K562 (cell line): ENCODE measurements at regions not wholly inside any gene's neighbourhood (a gene's known extent, or its start where the extent isn't known, plus 50 kb on each side); places are given as distances from the start of the nearest gene placed in this dataset.

Source experiments
- GTF2A2 ChIP-seq: IDR thresholded peaks from 2 replicates; pipeline ENCODE4 v1.6.1; 2016; ENCODE audit warnings: mild to moderate bottlenecking, missing genetic modification characterization, missing compliant biosample characterization
- RBM34 ChIP-seq: fragments of 200-400 bp; formaldehyde crosslinking; IDR thresholded peaks from 2 replicates; pipeline ENCODE4 v1.6.1; 2018; ENCODE audit warnings: low read length, borderline replicate concordance; ENCODE audit not compliant: insufficient read depth
- SMAD1 ChIP-seq: fragments of 150-350 bp; IDR thresholded peaks from 2 replicates; pipeline ENCODE4 v1.6.1; 2014; ENCODE audit warnings: low read length, low read depth; ENCODE audit not compliant: partially characterized antibody
- SREBF1 ChIP-seq: fragments of 150-350 bp; IDR thresholded peaks from 2 replicates; pipeline ENCODE4 v1.6.1; 2014; ENCODE audit warnings: antibody characterized with exemption, low read depth, low read length, borderline replicate concordance
- TCF7 ChIP-seq: sonication (generic); IDR thresholded peaks from 2 replicates; pipeline ENCODE4 v1.6.1; 2016; ENCODE audit warnings: antibody characterized with exemption, borderline replicate concordance
- ZBED1 ChIP-seq: IDR thresholded peaks from 2 replicates; pipeline ENCODE4 v1.6.1; 2014
- ZNF146 ChIP-seq: IDR thresholded peaks from one replicate; pipeline ENCODE4 v1.6.1; 2018; ENCODE audit warnings: missing compliant biosample characterization; ENCODE audit not compliant: unreplicated experiment
- TF ChIP-seq, protein P1 (sequence below), 3 experiments: IDR thresholded peaks in 2 of 3; conservative IDR thresholded peaks in 1 of 3; 2 replicates each; pipeline ENCODE4 v1.5.1; 2011 to 2012; ENCODE audit warnings: low read length in 3 of 3, mild to moderate bottlenecking in 3 of 3, control low read depth in 2 of 3, improper control_type of control experiment in 1 of 3, inconsistent platforms in 1 of 3, low read depth in 1 of 3, mixed read lengths in 1 of 3, moderate library complexity in 1 of 3; ENCODE audit not compliant: insufficient read depth in 2 of 3

DNA sequence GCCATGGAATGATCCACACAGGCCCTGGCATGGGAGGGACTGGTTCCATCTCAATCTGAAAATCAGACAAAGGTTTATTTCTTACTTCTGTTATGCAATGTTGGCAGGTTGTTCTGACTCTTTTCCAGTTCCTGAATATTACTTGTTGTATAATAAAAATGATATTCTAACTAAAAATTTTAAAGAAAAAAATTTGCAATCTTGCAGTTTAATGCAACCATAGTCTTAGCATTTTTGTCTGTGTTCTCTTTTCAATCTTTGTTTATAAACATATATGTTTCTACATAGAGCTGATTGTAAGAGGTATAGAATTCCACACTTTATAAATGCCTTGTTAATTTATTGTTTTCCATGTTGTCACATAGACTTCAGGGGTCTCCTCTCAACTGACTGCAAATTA is 143.4 kb downstream of the RPIA start:
- TF ChIP-seq, protein P1, sequence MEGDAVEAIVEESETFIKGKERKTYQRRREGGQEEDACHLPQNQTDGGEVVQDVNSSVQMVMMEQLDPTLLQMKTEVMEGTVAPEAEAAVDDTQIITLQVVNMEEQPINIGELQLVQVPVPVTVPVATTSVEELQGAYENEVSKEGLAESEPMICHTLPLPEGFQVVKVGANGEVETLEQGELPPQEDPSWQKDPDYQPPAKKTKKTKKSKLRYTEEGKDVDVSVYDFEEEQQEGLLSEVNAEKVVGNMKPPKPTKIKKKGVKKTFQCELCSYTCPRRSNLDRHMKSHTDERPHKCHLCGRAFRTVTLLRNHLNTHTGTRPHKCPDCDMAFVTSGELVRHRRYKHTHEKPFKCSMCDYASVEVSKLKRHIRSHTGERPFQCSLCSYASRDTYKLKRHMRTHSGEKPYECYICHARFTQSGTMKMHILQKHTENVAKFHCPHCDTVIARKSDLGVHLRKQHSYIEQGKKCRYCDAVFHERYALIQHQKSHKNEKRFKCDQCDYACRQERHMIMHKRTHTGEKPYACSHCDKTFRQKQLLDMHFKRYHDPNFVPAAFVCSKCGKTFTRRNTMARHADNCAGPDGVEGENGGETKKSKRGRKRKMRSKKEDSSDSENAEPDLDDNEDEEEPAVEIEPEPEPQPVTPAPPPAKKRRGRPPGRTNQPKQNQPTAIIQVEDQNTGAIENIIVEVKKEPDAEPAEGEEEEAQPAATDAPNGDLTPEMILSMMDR (IDR thresholded peaks at IDR 0.05 in 2 of 3, conservative IDR thresholded peaks at IDR 0.05 in 1 of 3; ENCODE audit: insufficient read depth in 2 of 3, low read depth in 1 of 3, low read length in 3 of 3), result no peak
- no peak for TF ChIP-seq ZBED1
- TF ChIP-seq RBM34, result no peak
- no peak for TF ChIP-seq GTF2A2 (tag)
- no peak for TF ChIP-seq SREBF1
- no peak for TF ChIP-seq SMAD1
- no peak for TF ChIP-seq ZNF146 (CRISPR knock-in tag)
- no peak for TF ChIP-seq TCF7
